ENCODE measurements at regions not wholly inside any gene's neighbourhood (a gene's known extent, or its start where the extent isn't known, plus 50 kb on each side); places are given as distances from the start of the nearest gene placed in this dataset.

DNA sequence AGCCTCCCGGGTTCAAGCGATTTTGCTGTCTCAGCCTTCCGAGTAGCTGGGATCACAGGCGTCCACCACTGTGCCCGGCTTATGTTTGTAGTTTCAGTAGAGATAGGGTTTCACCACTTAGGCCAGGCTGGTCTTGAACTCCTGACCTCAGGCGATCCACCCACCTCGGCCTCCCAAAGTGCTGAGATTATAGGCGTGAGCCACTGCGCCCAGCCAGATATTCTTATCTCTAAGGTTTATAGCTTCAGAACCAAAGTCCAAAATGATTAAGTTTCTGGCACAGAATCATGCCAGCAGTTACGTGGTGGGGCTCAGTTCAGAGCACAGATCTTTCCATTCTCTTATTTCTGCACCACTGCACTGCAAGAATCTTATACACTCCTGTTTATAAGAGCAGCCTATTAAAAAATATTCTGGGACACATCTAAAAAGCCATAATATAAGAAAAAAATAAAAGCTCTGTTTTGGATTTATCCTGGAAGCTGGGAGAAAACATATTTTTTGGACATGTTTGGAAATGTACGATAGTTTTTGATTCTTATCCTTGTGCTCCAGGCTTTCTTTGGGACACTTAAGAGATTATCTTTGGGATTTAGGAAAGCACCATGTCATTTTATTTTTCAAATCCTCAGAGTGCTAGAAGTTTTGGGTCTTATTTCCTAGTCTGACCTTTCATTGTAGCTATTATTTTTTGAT lies 129.6 kb downstream of the LMNTD1 start:
- TF ChIP-seq CTCF (conservative IDR thresholded peaks at IDR 0.05; ENCODE audit: low read length) (no peak), EZH2phosphoT487 (IDR thresholded peaks at IDR 0.05; ENCODE audit: borderline replicate concordance) (no peak)
